H1 (cell line): ENCODE measurements at regions not wholly inside any gene's neighbourhood (a gene's known extent, or its start where the extent isn't known, plus 50 kb on each side); places are given as distances from the start of the nearest gene placed in this dataset.

ENCODE experiments used
- KDM1A ChIP-seq: fragments of 200-600, 300-600 bp; sonication (generic); IDR thresholded peaks from 2 replicates; pipeline ENCODE4 v1.7.1; 2016; ENCODE audit warnings: mild to moderate bottlenecking, low read length, borderline replicate concordance

GRCh38 chr2:171216631-171217030 is 55.9 kb upstream of the TLK1 start (continued):
- TF ChIP-seq KDM1A = no peak
- TF ChIP-seq, all 59 proteins: peak for 0
